Heart right ventricle (tissue), 16 donors: ENCODE measurements at regions not wholly inside any gene's neighbourhood (a gene's known extent, or its start where the extent isn't known, plus 50 kb on each side); places are given as distances from the start of the nearest gene placed in this dataset.
"Not testable (repeated sequence)": the region's sequence is repeated elsewhere in the genome, so short reads cannot be mapped to it uniquely, and the experiment has no call there.

Experiments
- ATAC-seq, 8 donors: fragments of 200-7000 bp; cut with Tn5 transposase; one replicate each; pipeline ENCODE4 v1.9.1; 2020; ENCODE audit warnings: mild to moderate bottlenecking in 8 of 8, moderate library complexity in 8 of 8, moderate number of reproducible peaks in 1 of 8
- DNase-seq, 2 donors: peaks; one replicate each; pipeline ENCODE4 v3.0.0-alpha.2; 2020
- H3K27ac ChIP-seq, 10 donors: fragments of 200-600 bp; sonication (generic) in 2 of 10; one replicate each; pipeline versions ENCODE4 v1.5.0 to v1.8.0; 2020 to 2022; ENCODE audit warnings: mild to moderate bottlenecking in 3 of 10
- H3K27me3 ChIP-seq, 7 donors: fragments of 200-600 bp; one replicate each; pipeline ENCODE4 v1.8.0; 2021 to 2022; ENCODE audit warnings: mild to moderate bottlenecking in 2 of 7
- H3K36me3 ChIP-seq, 9 donors: fragments of 200-600 bp; sonication (generic) in 1 of 9; one replicate each; pipeline versions ENCODE4 v1.5.0 to v1.8.0; 2020 to 2022; ENCODE audit warnings: mild to moderate bottlenecking in 2 of 9
- H3K4me1 ChIP-seq, 9 donors: fragments of 200-600 bp; sonication (generic) in 1 of 9; one replicate each; pipeline versions ENCODE4 v1.5.0 to v1.8.0; 2020 to 2022; ENCODE audit warnings: mild to moderate bottlenecking in 4 of 9
- H3K4me3 ChIP-seq, 10 donors: fragments of 200-600 bp; sonication (generic) in 2 of 10; one replicate each; pipeline versions ENCODE4 v1.5.0 to v1.8.0; 2020 to 2022; ENCODE audit warnings: mild to moderate bottlenecking in 7 of 10, moderate library complexity in 2 of 10
- H3K9me3 ChIP-seq, 11 donors: fragments of 200-600 bp in 10 of 11; sonication (generic) in 2 of 11; one replicate each; pipeline versions ENCODE4 v1.5.0 to v1.8.0; 2013 to 2022; ENCODE audit warnings: mild to moderate bottlenecking in 2 of 11, control low read depth in 1 of 11, moderate library complexity in 1 of 11
- WGBS, 2 donors: extraction: QIAGEN DNeasy Blood & Tissue Kit; methylation state at CpG; one replicate each; pipeline ENCODE4 v1.1.7; 2013; ENCODE audit warnings: inconsistent platforms in 1 of 2; 5-methylcytosine and 5-hydroxymethylcytosine counted together
- intact Hi-C, 10 donors: fragments of 100-400 bp; cut with DNase I; formaldehyde crosslinking; loops; one replicate each; pipeline versions ENCODE4 v1.11.1 to v1.14.2; 2022
- TF ChIP-seq, protein P1 (sequence below), 9 donors: fragments of 200-600 bp; sonication (generic) in 2 of 9; IDR thresholded peaks; one replicate each; pipeline versions ENCODE4 v1.5.0 to v1.8.0; 2021 to 2022; ENCODE audit warnings: antibody characterized with exemption in 9 of 9, mild to moderate bottlenecking in 5 of 9, moderate library complexity in 1 of 9
- donor health status: Arrhythmogenic right ventricular cardiomyopathy.
- donor health status: ischemic (EF 13 %, LVEDD 7.1; RV severe dilation, severe dysfunction).
- donor health status: healthy with polysubstance abuse.
- donor health status: DM: no; HTN: yes; CAD: no.
- donor health status: DM: no; HTN: no; CAD: no.
- donor health status: ischemic (EF 25% LVEDD 6.9; RV normal size, moderate dysfunction).
- donor health status: ischemic (EF 25% LVEDD 5.7; RV mildly dilated, moderate dysfunction).
- donor health status: healthy.
- donor health status: DM: yes; HTN: yes; CAD: no.
- donor health status: Ischemic cardiomyopathy.
- donor health status: ischemic (EF 35%, LVEDD 5.7; RV mildly dilated, moderate dysfunction).
- donor health status: nonischemic (EF 11% LVEDD 7.7; RV severe dilation, severe dysfunction).
- donor health status: DM: yes; HTN: yes; CAD: no.
- donor health status: PGD.
- donor health status: ischemic (EF 29% LVEDD 5.4; RV normal size, mild dysfunction).
- donor health status: nonischemic (EF 23%, LVEDD 6.1; RV moderate dilation, normal function).

DNA sequence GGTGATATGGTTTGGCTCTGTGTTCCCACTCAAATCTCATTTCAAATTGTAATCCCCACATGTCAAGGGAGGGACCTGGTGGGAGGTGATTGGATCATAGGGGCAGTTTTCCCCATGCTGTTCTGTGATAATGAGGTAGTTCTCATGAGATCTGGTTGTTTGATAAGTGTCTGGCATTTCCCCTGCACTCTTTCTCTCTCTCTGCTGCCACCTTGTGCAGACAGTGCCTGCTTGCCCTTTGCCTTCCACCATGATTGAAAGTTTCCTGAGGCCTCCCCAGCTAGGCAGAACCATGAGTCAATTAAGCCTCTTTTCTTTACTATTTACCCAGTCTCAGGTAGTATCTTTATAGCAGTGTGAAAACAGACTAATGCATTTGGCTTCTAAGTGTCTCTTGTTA is 284.7 kb downstream of the ARPP21 start:
- H3K27me3 ChIP-seq, H3K36me3 ChIP-seq, H3K27ac ChIP-seq, DNase-seq, H3K4me1 ChIP-seq, H3K4me3 ChIP-seq, intact Hi-C loops, ATAC-seq: not testable (repeated sequence)
- TF ChIP-seq, protein P1, sequence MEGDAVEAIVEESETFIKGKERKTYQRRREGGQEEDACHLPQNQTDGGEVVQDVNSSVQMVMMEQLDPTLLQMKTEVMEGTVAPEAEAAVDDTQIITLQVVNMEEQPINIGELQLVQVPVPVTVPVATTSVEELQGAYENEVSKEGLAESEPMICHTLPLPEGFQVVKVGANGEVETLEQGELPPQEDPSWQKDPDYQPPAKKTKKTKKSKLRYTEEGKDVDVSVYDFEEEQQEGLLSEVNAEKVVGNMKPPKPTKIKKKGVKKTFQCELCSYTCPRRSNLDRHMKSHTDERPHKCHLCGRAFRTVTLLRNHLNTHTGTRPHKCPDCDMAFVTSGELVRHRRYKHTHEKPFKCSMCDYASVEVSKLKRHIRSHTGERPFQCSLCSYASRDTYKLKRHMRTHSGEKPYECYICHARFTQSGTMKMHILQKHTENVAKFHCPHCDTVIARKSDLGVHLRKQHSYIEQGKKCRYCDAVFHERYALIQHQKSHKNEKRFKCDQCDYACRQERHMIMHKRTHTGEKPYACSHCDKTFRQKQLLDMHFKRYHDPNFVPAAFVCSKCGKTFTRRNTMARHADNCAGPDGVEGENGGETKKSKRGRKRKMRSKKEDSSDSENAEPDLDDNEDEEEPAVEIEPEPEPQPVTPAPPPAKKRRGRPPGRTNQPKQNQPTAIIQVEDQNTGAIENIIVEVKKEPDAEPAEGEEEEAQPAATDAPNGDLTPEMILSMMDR (IDR thresholded peaks at IDR 0.05) = peak in 1 of 9 donors; percentile 19
- peaks cover 0 to 18% (median 7%) of the 10 kb centered on the region in 11 donors for H3K9me3 ChIP-seq

- TF ChIP-seq, protein P1 (IDR thresholded peaks at IDR 0.05) = no peak
- intact Hi-C loops = no loop called here
- Histone ChIP-seq H3K27ac (no peak overlapping the region), H3K4me1 (peaks cover 0 to 4% (median 0%) of the 10 kb centered on the region in 9 donors), H3K9me3 (no peaks in the 10 kb centered on the region), H3K4me3 (no peak overlapping the region), H3K36me3 (no peaks in the 10 kb centered on the region), H3K27me3 (no peaks in the 10 kb centered on the region)
- no peak for DNase-seq
- ATAC-seq = no peak
- WGBS, 2 donors = 79 to 80% methylated on average over 3 of the region's 3 CpGs
Measured at GRCh38 chr3:35927441-35927840, 288.1 kb downstream of the ARPP21 start.

GRCh38 chr3:35929158-35929557 is 289.8 kb downstream of the ARPP21 start:
- H3K36me3 ChIP-seq = no peaks in the 10 kb centered on the region
- H3K4me3 ChIP-seq = no peak overlapping the region
- 71 to 75% methylated on average over 3 of the region's 3 CpGs for WGBS, 2 donors
- ATAC-seq = no peak
- DNase-seq = no peak
- intact Hi-C loops = no loop called here
- H3K27me3 ChIP-seq = no peaks in the 10 kb centered on the region
- no peaks in the 10 kb centered on the region for H3K9me3 ChIP-seq
- TF ChIP-seq, protein P1 (IDR thresholded peaks at IDR 0.05) = no peak
- H3K4me1 ChIP-seq = peaks cover 0 to 13% (median 0%) of the 10 kb centered on the region in 9 donors
- H3K27ac ChIP-seq = no peak overlapping the region

GRCh38 chr3:35931867-35932266 is 292.5 kb downstream of the ARPP21 start:
- TF ChIP-seq, protein P1 (IDR thresholded peaks at IDR 0.05) = no peak
- Histone ChIP-seq H3K4me3 (no peak overlapping the region), H3K27ac (no peak overlapping the region), H3K27me3 (no peaks in the 10 kb centered on the region), H3K4me1 (peaks cover 0 to 13% (median 0%) of the 10 kb centered on the region in 9 donors), H3K9me3 (no peaks in the 10 kb centered on the region), H3K36me3 (no peaks in the 10 kb centered on the region)
- DNase-seq = no peak
- 56% methylated on average over 1 of the region's 1 CpG for WGBS, 2 donors
- intact Hi-C loops = no loop called here
- ATAC-seq = no peak
